ENCODE measurements at regions not wholly inside any gene's neighbourhood (a gene's known extent, or its start where the extent isn't known, plus 50 kb on each side); places are given as distances from the start of the nearest gene placed in this dataset.

GRCh38 chr4:81580346-81580993 lies 108.8 kb upstream of the RASGEF1B start:
- TF ChIP-seq, protein P1, sequence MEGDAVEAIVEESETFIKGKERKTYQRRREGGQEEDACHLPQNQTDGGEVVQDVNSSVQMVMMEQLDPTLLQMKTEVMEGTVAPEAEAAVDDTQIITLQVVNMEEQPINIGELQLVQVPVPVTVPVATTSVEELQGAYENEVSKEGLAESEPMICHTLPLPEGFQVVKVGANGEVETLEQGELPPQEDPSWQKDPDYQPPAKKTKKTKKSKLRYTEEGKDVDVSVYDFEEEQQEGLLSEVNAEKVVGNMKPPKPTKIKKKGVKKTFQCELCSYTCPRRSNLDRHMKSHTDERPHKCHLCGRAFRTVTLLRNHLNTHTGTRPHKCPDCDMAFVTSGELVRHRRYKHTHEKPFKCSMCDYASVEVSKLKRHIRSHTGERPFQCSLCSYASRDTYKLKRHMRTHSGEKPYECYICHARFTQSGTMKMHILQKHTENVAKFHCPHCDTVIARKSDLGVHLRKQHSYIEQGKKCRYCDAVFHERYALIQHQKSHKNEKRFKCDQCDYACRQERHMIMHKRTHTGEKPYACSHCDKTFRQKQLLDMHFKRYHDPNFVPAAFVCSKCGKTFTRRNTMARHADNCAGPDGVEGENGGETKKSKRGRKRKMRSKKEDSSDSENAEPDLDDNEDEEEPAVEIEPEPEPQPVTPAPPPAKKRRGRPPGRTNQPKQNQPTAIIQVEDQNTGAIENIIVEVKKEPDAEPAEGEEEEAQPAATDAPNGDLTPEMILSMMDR (conservative IDR thresholded peaks at IDR 0.05): no peak
- Histone ChIP-seq H3K4me1 (ENCODE audit: control insufficient read depth, insufficient read depth, low read length) (no peaks in the 10 kb centered on the region), H3K27me3 (ENCODE audit: control insufficient read depth, insufficient read depth, low read length, poor library complexity, severe bottlenecking) (no peaks in the 10 kb centered on the region), H3K9me3 (ENCODE audit: control insufficient read depth, low read length) (peaks cover 9% of the 10 kb centered on the region), H3K4me3 (ENCODE audit: low read length) (no peak overlapping the region), H3K27ac (ENCODE audit: low read depth, low read length) (no peak overlapping the region), H3K9ac (ENCODE audit: extremely low read depth, low read length, poor library complexity, severe bottlenecking) (no peak overlapping the region), H3K36me3 (ENCODE audit: control insufficient read depth, insufficient read depth, low read length) (no peaks in the 10 kb centered on the region)
- WGBS, 2 experiments (ENCODE audit: insufficient coverage in 1 of 2, insufficient read length in 1 of 2): 92 to 98% methylated on average over 9 to 26 of the region's 26 CpGs
- Mint-ChIP-seq H3K27me3 (ENCODE audit: insufficient read depth) (no peaks in the 10 kb centered on the region), H3K4me3 (no peak overlapping the region), H3K27ac (no peak overlapping the region), H3K9me3 (peaks cover 15% of the 10 kb centered on the region), H3K36me3 (ENCODE audit: low read depth) (peaks cover 2% of the 10 kb centered on the region), H3K4me1 (peaks cover 10% of the 10 kb centered on the region)
- DNase-seq: no peak

DNA sequence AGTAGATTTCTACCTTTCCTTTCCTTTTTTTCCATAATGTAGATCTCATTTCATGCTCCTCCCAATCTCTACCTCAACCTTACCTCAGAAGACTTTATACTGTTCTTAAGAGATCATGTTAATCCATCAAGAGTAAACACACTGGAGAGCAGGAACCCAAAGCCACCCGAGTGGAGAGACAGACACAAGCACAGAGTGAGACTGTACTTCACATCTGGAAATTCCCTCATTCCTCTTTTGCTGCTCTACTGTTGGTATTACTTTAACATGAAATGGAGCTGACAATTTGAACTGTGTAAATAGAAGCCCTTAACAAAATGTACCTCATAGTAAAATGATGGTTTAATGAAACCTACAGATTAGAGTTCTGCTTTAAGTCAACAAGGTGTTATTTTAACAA lies 105.7 kb upstream of the RASGEF1B start:
- Mint-ChIP-seq H3K4me3 (no peak overlapping the region), H3K4me1 (peaks cover 14% of the 10 kb centered on the region), H3K27me3 (ENCODE audit: insufficient read depth) (no peaks in the 10 kb centered on the region), H3K27ac (no peak overlapping the region), H3K9me3 (peaks cover 15% of the 10 kb centered on the region), H3K36me3 (ENCODE audit: low read depth) (peaks cover 2% of the 10 kb centered on the region)
- 94% methylated on average over 1 of the region's 1 CpG; no CpG with 5 or more reads in 1 of the 2 experiments for WGBS, 2 experiments (ENCODE audit: insufficient coverage in 1 of 2, insufficient read length in 1 of 2)
- H3K27ac ChIP-seq (ENCODE audit: low read depth, low read length): no peak overlapping the region
- H3K27me3 ChIP-seq (ENCODE audit: control insufficient read depth, insufficient read depth, low read length, poor library complexity, severe bottlenecking): no peaks in the 10 kb centered on the region
- peaks cover 9% of the 10 kb centered on the region for H3K9me3 ChIP-seq (ENCODE audit: control insufficient read depth, low read length)
- DNase-seq: no peak
- H3K4me3 ChIP-seq (ENCODE audit: low read length): no peak overlapping the region
- H3K4me1 ChIP-seq (ENCODE audit: control insufficient read depth, insufficient read depth, low read length): no peaks in the 10 kb centered on the region
- no peaks in the 10 kb centered on the region for H3K36me3 ChIP-seq (ENCODE audit: control insufficient read depth, insufficient read depth, low read length)
- no peak overlapping the region for H3K9ac ChIP-seq (ENCODE audit: extremely low read depth, low read length, poor library complexity, severe bottlenecking)
- TF ChIP-seq, protein P1 (conservative IDR thresholded peaks at IDR 0.05): no peak

- Mint-ChIP-seq H3K27ac (no peak overlapping the region), H3K4me1 (peaks cover 14% of the 10 kb centered on the region)
- no peaks in the 10 kb centered on the region for H3K27me3 ChIP-seq (ENCODE audit: control insufficient read depth, insufficient read depth, low read length, poor library complexity, severe bottlenecking)
These were observed 103.3 kb upstream of the RASGEF1B start for GRCh38 chr4:81574991-81575390.

More at GRCh38 chr4:81574991-81575390, 103.3 kb upstream of the RASGEF1B start:
- H3K9ac ChIP-seq (ENCODE audit: extremely low read depth, low read length, poor library complexity, severe bottlenecking): no peak overlapping the region
- H3K36me3 Mint-ChIP-seq (ENCODE audit: low read depth): peaks cover 2% of the 10 kb centered on the region
- TF ChIP-seq, protein P1 (conservative IDR thresholded peaks at IDR 0.05): no peak
- peaks cover 8% of the 10 kb centered on the region for H3K9me3 Mint-ChIP-seq
- no peak overlapping the region for H3K27ac ChIP-seq (ENCODE audit: low read depth, low read length)
- H3K27me3 Mint-ChIP-seq (ENCODE audit: insufficient read depth): no peaks in the 10 kb centered on the region
- H3K9me3 ChIP-seq (ENCODE audit: control insufficient read depth, low read length): peaks cover 9% of the 10 kb centered on the region
- no peak overlapping the region for H3K4me3 ChIP-seq (ENCODE audit: low read length)
- H3K4me3 Mint-ChIP-seq: no peak overlapping the region
- H3K36me3 ChIP-seq (ENCODE audit: control insufficient read depth, insufficient read depth, low read length): no peaks in the 10 kb centered on the region
- H3K4me1 ChIP-seq (ENCODE audit: control insufficient read depth, insufficient read depth, low read length): no peaks in the 10 kb centered on the region
- 85 to 93% methylated on average over 2 of the region's 3 CpGs for WGBS, 2 experiments (ENCODE audit: insufficient coverage in 1 of 2, insufficient read length in 1 of 2)
- no peak for DNase-seq
